Activated CD4-positive, alpha-beta T cell treated with anti-CD3 and anti-CD28 coated beads, Interleukin-2, amount 50 U/mL, for 4 hours (primary cell): ENCODE measurements at regions not wholly inside any gene's neighbourhood (a gene's known extent, or its start where the extent isn't known, plus 50 kb on each side); places are given as distances from the start of the nearest gene placed in this dataset.

Source experiments
- DNase-seq, 2 experiments: peaks; one replicate each; pipeline ENCODE4 v3.0.0-alpha.2; 2020

- DNase-seq: no peak
Measured at GRCh38 chr3:30372837-30373236, 233.6 kb upstream of the TGFBR2 start.

- no peak for DNase-seq
Measured at GRCh38 chr3:30384546-30385072, 221.8 kb upstream of the TGFBR2 start.

- DNase-seq: no peak
Measured at GRCh38 chr3:30393079-30393478, 213.3 kb upstream of the TGFBR2 start.

GRCh38 chr3:30397030-30397429, 209.4 kb upstream of the TGFBR2 start:
- DNase-seq: no peak

- no peak for DNase-seq
Measured at GRCh38 chr3:30399394-30400181, 206.8 kb upstream of the TGFBR2 start.

GRCh38 chr3:30400926-30401325, 205.5 kb upstream of the TGFBR2 start:
- DNase-seq: no peak

GRCh38 chr3:30401971-30402370, 204.4 kb upstream of the TGFBR2 start:
- no peak for DNase-seq

GRCh38 chr3:30407651-30408050, 198.8 kb upstream of the TGFBR2 start:
- no peak for DNase-seq

- no peak for DNase-seq
Measured at GRCh38 chr3:30408105-30408557, 198.3 kb upstream of the TGFBR2 start.

GRCh38 chr3:30418443-30418842, 188.0 kb upstream of the TGFBR2 start:
- DNase-seq: no peak

GRCh38 chr3:30421266-30421665, 185.1 kb upstream of the TGFBR2 start:
- no peak for DNase-seq

- no peak for DNase-seq
Measured at GRCh38 chr3:30426293-30426993, 180.0 kb upstream of the TGFBR2 start.

GRCh38 chr3:30428251-30428650, 178.2 kb upstream of the TGFBR2 start:
- DNase-seq: no peak

GRCh38 chr3:30435861-30436331, 170.5 kb upstream of the TGFBR2 start:
- no peak for DNase-seq

- DNase-seq: no peak
Measured at GRCh38 chr3:30437171-30437601, 169.2 kb upstream of the TGFBR2 start.

- DNase-seq: no peak
Measured at GRCh38 chr3:30438126-30438525, 168.3 kb upstream of the TGFBR2 start.

- no peak for DNase-seq
Measured at GRCh38 chr3:30439451-30440053, 166.8 kb upstream of the TGFBR2 start.

- DNase-seq: no peak
Measured at GRCh38 chr3:30440147-30440604, 166.2 kb upstream of the TGFBR2 start.

GRCh38 chr3:30440880-30441279, 165.5 kb upstream of the TGFBR2 start:
- no peak for DNase-seq

- DNase-seq: no peak
Measured at GRCh38 chr3:30443756-30444673, 162.4 kb upstream of the TGFBR2 start.

- DNase-seq: no peak
Measured at GRCh38 chr3:30448450-30449289, 157.7 kb upstream of the TGFBR2 start.
